BLaER1 treated with 17β-estradiol and CSF1 and Interleukin-3, amounts not matched to agents 10 nM and 100 nM (cell line): ENCODE measurements at regions not wholly inside any gene's neighbourhood (a gene's known extent, or its start where the extent isn't known, plus 50 kb on each side); places are given as distances from the start of the nearest gene placed in this dataset.
"Not testable (repeated sequence)": the region's sequence is repeated elsewhere in the genome, so short reads cannot be mapped to it uniquely, and the experiment has no call there.

Source experiments
- H3K27ac ChIP-seq, 11 experiments: shearing (Covaris generic); formaldehyde crosslinking; 2 replicates each; pipeline ENCODE4 v1.8.1; 2022
- H3K27me3 ChIP-seq, 11 experiments: shearing (Covaris generic); formaldehyde crosslinking; 2 replicates each; pipeline ENCODE4 v1.8.1; 2022
- H3K36me3 ChIP-seq, 11 experiments: shearing (Covaris generic); formaldehyde crosslinking; 2 replicates each; pipeline ENCODE4 v1.8.1; 2022
- H3K4me1 ChIP-seq, 10 experiments: shearing (Covaris generic); formaldehyde crosslinking; 2 replicates each; pipeline ENCODE4 v1.8.1; 2022
- H3K4me2 ChIP-seq, 11 experiments: shearing (Covaris generic); formaldehyde crosslinking; 2 replicates each; pipeline ENCODE4 v1.8.1; 2022
- H3K4me3 ChIP-seq, 10 experiments: shearing (Covaris generic); formaldehyde crosslinking; 2 replicates each; pipeline ENCODE4 v1.8.1; 2022
- H3K9ac ChIP-seq, 11 experiments: shearing (Covaris generic); formaldehyde crosslinking; 2 replicates each; pipeline ENCODE4 v1.8.1; 2022
- H3K9me3 ChIP-seq, 11 experiments: shearing (Covaris generic); formaldehyde crosslinking; replicated peaks in 1 of 11; 2 replicates each; pipeline ENCODE4 v1.8.1; 2022
- H4K20me1 ChIP-seq, 11 experiments: shearing (Covaris generic); formaldehyde crosslinking; 2 replicates each; pipeline ENCODE4 v1.8.1; 2022
- Cebpa-rat ChIP-seq, 11 experiments: shearing (Covaris generic); IDR thresholded peaks; 2 replicates each; pipeline ENCODE4 v1.8.1; 2022

DNA sequence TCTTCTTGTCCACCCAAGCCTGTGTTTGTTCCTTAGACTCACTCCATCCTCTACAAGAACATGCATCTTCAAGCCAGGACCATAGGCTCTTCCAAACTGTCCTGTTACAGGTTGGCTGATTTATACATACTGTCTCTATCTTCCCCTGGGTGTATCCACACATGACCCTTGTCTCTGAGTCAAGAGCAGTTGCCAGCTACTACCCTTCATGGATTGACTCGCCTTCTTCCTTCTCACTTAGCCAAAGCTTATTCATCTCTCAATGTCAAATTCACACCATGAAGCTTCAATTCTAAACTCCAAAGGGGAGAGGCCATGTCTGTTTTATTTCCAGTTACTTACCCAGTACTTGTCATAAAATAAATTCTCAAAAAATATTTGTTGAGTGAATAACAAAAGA lies 64.1 kb upstream of the CACHD1 start:
- no peak overlapping the region for H3K27ac ChIP-seq
- H3K4me2 ChIP-seq: no peak overlapping the region
- TF ChIP-seq Cebpa-rat (IDR thresholded peaks at IDR 0.05): no peak
- H4K20me1 ChIP-seq: no peaks in the 10 kb centered on the region
- H3K4me3 ChIP-seq: no peak overlapping the region
- no peaks in the 10 kb centered on the region for H3K27me3 ChIP-seq
- no peaks in the 10 kb centered on the region for H3K4me1 ChIP-seq
- no peaks in the 10 kb centered on the region for H3K36me3 ChIP-seq
- H3K9ac ChIP-seq: no peak overlapping the region
- H3K9me3 ChIP-seq: no peaks in the 10 kb centered on the region

DNA sequence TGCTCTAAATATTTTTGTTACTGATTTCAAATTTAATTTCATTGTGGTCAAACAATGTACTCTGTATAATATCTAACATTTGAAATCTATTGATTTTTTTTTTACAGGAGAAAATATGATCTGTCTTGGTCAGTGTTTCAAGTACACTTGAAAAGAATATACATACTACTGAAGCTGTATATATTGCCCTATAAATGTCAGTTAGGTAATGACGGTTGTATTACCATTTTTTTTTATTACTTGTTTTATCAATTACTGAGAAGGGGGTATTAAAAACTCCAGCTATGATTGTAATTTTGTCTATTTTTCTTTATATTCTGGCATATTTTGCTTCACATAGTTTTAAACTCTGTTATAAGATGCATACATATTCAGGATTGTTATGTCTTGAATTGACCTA lies 59.7 kb upstream of the CACHD1 start:
- Histone ChIP-seq H3K4me2 (no peak overlapping the region), H3K4me3 (no peak overlapping the region), H3K27ac (no peak overlapping the region), H3K4me1 (no peaks in the 10 kb centered on the region), H4K20me1 (no peaks in the 10 kb centered on the region), H3K9ac (no peak overlapping the region), H3K36me3 (no peaks in the 10 kb centered on the region), H3K9me3 (peaks cover 0 to 19% (median 5%) of the 10 kb centered on the region in 11 experiments; a peak in 11 of 22 replicates), H3K27me3 (no peaks in the 10 kb centered on the region)
- no peak for TF ChIP-seq Cebpa-rat (IDR thresholded peaks at IDR 0.05)

DNA sequence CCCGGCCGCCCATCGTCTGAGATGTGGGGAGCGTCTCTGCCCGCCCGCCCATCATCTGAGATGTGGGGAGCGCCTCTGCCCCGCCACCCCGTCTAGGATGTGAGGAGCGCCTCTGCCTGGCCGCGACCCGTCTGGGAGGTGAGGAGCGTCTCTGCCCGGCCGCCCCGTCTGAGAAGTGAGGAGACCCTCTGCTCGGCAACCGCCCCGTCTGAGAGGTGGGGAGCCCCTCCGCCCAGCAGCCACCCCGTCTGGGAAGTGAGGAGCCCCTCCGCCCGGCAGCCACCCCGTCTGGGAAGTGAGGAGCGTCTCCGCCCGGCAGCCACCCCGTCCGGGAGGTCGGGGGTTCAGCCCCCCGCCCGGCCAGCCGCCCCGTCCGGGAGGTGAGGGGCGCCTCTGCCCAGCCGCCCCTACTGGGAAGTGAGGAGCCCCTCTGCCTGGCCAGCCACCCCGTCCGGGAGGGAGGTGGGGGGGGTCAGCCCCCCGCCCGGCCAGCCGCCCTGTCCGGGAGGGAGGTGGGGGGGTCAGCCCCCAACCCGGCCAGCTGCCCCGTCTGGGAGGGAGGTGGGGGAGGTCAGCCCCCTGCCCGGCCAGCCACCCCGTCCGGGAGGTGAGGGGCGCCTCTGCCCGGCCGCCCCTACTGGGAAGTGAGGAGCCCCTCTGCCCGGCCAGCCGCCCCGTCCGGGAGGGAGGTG lies 54.9 kb upstream of the CACHD1 start:
- H3K4me1 ChIP-seq, H3K27me3 ChIP-seq: not testable (repeated sequence)

DNA sequence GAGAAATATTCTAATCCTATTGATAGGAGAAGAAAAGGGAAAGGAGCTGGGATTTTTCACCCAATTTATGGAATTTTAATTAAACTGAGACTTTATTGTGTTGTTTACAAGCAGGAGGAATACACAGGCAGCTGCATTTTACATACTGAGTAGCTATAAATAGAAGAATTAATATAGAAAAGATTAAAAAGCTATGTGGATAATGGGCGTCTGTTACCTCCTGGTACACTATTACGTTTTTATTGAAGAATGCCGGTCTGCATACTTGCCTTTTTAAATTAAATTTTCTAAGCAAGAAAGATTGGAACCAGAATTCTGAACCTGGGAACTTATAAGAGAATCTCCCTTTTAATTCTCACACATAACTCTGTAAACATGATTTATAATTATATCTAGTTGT lies 52.1 kb upstream of the CACHD1 start:
- H3K9me3 ChIP-seq: peaks cover 0 to 21% (median 5%) of the 10 kb centered on the region in 11 experiments; a peak in 10 of 22 replicates
- H3K36me3 ChIP-seq: no peaks in the 10 kb centered on the region
- H3K4me2 ChIP-seq: no peak overlapping the region
- no peaks in the 10 kb centered on the region for H3K27me3 ChIP-seq
- no peak for TF ChIP-seq Cebpa-rat (IDR thresholded peaks at IDR 0.05)
- H3K27ac ChIP-seq: no peak overlapping the region
- no peak overlapping the region for H3K4me3 ChIP-seq
- no peak overlapping the region for H3K9ac ChIP-seq
- H3K4me1 ChIP-seq: no peaks in the 10 kb centered on the region
- no peaks in the 10 kb centered on the region for H4K20me1 ChIP-seq

More for the DNA sequence above, 54.9 kb upstream of the CACHD1 start:
- H3K27ac ChIP-seq, H3K4me3 ChIP-seq, H3K36me3 ChIP-seq, H4K20me1 ChIP-seq, H3K9ac ChIP-seq, H3K4me2 ChIP-seq: not testable (repeated sequence)
- H3K9me3 ChIP-seq: peaks cover 0 to 21% (median 5%) of the 10 kb centered on the region in 11 experiments; a peak in 11 of 22 replicates
